CMK (cell line): ENCODE measurements at regions not wholly inside any gene's neighbourhood (a gene's known extent, or its start where the extent isn't known, plus 50 kb on each side); places are given as distances from the start of the nearest gene placed in this dataset.
"Not testable (repeated sequence)": the region's sequence is repeated elsewhere in the genome, so short reads cannot be mapped to it uniquely, and the experiment has no call there.

Source experiments
- DNase-seq: peaks from one replicate; pipeline ENCODE4 v3.0.0-alpha.2; 2010; ENCODE audit warnings: low read depth

GRCh38 chr7:12827920-12828319 is 140.5 kb downstream of the ARL4A start:
- no peak for DNase-seq

- no peak for DNase-seq
These were observed 143.6 kb downstream of the ARL4A start for GRCh38 chr7:12831024-12831423.

DNA sequence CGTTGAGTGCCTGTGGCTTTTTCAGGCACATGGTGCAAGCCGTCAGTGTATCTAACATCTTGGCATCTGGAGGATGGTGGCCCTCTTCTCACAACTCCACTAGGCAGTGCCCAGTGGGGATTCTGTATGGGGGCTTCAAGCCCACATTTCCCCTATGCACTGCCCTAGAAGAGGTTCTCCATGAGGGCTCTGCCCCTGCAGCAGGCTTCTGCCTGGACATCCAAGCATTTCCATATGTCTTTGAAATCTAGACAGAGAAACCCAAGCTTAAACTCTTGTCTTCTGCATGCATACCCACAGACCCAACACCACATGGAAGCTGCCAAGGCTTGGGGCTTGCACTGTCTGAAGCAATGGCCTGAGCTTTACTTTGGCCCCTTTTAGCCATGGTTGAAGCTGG is 146.4 kb downstream of the ARL4A start:
- DNase-seq, result no peak

DNA sequence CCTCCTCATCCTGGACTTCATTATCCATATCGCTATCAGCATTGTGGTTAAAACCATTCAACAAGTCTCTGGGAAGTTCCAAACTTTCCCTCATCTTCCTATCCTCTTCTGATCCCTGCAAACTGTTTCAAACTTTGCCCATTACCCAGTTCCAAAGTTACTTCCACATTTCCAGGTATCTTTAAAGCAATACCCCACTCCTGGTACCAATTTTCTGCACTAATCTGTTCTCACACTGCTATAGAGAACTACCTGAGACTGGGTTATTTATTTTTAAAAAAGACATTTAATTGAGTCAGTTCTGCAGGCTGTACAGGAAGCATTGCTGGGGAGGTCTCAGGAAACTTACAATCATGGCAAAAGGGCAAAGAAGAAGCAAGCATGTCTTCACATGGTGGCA is 147.3 kb downstream of the ARL4A start:
- no peak for DNase-seq

DNA sequence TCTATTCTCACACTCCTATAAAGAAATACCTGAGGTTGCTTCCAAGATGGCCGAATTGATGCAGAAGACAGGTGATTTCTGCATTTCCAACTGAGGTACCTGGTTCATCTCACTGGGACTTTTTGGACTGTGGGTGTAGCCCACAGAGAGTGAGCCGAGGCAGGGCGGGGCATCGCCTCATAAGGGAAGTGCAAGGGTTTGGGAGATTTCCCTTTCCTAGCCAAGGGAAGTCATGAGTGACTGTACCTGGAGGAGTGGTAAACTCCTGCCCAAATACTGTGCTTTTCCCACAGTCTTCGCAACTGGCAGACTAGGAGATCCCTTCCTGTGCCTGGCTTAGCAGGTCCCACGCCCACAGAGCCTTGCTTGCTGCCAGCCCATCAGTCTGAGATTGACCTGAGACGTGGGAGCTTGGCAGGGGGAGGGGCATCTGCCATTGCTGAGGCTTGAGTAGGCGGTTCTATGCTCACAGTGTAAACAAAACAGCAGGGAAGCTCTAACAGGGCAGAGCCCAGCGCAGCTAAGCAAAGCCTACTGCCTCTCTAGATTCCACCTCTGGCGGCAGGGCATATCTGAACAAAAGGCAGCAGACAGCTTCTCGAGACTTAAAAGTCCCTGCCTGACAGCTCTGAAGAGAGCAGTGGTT is 152.2 kb downstream of the ARL4A start:
- no peak for DNase-seq

DNA sequence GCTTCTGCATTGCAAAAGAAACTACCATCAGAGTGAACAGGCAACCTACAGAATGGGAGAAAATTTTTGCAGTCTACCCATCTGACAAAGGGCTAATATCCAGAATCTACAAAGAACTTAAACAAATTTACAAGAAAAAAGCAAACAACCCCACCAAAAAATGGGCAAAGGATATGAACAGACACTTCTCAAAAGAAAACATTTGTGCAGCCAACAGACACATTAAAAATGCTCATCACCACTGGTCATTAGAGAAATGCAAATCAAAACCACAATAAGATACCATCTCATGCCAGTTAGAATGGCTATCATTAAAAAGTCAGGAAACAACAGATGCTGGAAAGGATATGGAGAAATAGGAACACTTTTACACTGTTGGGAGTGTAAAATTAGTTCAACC is 157.3 kb downstream of the ARL4A start:
- not testable (repeated sequence) for DNase-seq

DNA sequence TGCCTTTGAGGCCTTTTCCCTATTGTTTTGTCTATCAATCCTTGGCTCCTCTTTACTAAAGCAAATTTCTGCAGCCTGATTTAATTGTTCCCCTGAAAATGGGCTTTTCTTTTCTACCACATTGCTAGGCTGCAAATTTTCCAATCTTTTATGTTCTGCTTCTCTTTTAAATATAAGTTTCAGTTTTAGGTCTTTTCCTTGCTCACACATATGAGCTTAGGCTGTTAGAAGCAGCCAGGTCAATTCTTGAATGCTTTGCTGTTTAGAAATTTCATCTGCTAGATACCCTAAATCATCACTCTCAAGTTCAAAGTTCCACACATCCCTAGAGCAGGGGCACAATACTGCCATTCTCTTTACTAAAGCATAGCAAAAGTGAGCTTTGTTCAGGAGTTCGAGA is 159.6 kb downstream of the ARL4A start:
- no peak for DNase-seq

GRCh38 chr7:12851142-12851541 is 163.7 kb downstream of the ARL4A start:
- DNase-seq, result no peak

DNA sequence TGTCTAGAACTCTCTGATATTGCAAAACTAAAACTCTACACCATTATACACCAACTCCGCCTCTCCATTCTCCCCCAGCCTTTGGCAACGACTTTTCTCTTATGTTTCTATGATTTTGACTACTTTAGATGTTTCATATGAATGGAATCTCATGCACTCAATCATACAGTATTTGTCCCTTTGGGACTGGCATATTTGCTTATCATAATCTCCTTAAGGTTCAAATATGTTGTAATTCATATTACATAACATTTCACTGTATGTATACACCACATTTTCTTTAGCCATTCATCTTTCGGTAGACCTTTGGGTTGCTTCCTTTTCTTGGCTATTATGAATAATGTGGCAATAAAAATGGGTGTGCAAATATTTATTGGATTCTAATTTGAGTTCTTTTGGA is 164.4 kb downstream of the ARL4A start:
- DNase-seq, result no peak

DNA sequence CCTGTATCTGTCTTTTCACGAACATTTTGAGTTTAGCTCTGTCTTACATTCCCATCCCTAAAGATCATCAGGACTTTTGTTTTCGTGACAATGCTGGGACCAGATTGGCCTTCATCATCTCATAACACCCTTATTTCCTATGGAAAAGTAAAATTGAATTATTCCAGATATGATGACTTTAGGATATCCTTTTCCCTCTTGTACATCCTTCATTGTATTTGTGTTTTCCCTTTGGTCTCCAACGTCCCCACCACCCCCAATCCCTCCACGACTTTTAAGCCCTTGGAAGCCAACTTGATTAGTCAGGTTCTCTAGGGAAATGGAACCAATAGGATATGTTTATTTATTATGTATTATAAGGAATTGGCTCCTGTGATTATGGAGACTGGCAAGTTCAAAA is 167.6 kb downstream of the ARL4A start:
- DNase-seq, result no peak

DNA sequence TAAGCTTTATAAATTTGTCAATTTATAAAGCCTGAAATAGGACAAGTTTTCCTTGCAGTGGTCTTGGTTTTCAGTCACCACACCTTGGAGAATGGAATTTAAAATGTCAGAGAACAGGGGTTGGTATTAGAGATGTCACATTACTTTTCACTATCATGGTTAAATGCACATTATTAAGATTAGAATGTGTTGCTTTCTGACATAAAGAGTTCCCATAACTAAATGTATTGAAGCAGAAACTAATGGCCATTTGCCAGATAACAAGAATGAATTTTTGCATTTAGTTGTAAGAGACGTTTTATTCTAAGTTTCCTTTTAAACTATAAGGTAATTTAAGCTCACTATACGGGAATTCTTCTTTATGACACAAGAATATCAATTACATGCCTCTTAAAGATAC is 172.3 kb downstream of the ARL4A start:
- DNase-seq, result no peak

DNA sequence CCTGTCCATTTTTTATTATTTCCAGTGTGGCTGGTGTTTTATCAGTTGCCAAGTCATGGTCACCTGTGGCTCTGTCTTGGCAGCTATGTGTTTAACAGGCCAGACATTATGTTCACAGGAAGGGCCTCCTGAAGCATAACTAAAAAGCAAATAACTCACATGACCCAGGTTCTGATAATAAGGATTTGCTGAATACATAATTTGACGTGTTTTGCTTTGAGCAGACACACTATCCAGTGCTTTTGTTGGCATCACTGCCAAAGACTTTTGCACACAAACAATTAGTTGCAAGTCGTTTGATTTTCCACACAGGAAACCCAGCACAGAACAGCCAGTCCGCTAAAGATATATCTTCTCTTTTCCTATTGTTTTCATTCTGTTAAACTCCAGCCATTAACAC is 173.6 kb downstream of the ARL4A start:
- DNase-seq, result no peak

GRCh38 chr7:12862146-12862545 is 174.7 kb downstream of the ARL4A start:
- DNase-seq, result no peak

GRCh38 chr7:12864470-12865046 is 177.1 kb downstream of the ARL4A start:
- DNase-seq, result no peak

DNA sequence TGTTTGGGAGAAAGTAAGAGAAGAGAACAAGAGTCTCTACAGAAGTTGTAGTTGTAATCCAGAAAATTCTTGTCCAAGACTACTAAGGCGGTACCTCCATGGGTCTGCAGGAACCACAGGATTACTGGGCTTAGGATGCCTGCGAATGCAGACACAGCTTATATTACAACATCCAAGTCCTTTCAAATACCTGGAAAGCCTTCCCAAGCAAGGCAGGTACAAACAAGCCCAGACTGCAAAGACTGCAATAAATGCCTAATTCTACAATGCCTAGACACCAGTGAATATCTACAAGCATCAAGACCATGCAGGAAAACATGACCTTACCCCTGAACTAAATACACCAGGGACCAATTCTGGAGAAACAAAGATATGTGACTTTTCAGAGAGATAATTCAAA is 178.2 kb downstream of the ARL4A start:
- no peak for DNase-seq

DNA sequence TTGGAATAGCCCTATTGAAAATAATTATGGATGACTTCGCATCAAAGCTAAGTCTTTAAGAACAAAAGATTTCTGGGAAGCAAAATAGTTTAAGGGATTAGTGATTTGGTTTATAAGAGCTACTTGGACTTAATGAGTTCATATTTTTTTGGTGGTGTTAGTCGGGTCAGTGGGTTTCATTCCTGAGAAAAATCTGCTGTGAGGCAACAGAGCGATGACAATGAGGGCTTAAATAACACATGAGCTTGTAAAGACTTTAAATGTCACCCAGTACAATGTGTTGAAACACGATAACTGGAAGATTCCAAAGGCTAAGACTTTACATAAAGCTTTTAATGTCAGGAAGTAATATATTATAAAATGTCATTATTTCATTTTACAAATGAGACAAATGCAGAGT is 178.8 kb downstream of the ARL4A start:
- DNase-seq, result no peak

DNA sequence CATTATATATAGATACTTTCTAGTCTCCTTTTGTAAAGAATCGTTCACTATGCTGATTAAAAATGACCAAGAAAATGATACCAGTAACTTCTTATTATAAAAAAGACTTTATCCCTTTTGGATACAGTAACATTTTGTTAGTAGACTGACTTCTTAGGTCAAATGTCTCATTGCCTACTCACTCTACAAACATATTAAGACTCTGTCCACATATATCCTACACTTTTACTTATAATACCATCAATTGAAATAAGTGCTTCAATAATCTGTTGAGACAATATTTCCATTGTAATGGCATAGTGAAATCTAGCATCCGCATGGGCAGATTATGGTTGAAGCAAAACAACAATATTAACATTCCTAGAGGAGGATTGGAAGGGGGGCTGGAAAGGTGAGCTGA is 180.6 kb downstream of the ARL4A start:
- no peak for DNase-seq

DNA sequence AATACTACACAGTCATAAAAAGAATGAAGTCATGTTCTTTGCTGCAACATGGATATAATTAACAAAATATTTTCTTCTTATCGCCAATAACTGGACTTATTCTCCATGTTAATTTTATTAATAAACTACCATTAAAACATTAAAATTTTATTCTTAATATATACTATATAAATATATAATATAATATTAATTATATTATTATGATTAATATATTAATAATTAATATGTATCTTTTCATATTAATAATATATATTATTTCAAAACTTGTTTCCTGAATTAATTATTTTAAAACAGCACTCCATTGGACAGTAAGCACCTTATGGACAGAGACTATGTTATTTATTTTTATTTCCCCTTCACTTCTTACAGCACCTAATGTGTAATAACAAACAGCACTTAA is 182.8 kb downstream of the ARL4A start:
- DNase-seq, result no peak

DNA sequence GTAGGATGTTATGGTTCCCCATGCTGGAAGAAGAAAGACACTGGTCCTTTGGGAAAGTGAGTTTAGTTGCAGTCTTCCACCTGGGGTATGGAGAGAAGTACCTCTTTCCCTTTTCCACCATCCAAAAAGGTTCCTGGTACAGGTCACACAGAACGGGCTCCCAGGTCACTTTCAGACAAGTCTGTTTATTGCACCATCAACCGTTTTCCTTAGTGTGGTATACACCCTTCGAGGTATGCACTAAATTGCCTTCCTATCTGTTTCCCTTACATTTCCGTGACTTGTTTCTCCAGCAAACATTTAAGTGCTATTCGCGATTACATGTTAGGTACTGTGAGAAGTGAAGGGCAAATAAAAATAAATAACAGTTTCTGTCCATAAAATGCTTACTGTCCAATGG is 185.1 kb downstream of the ARL4A start:
- no peak for DNase-seq

- DNase-seq, result no peak
These were observed 186.1 kb downstream of the ARL4A start for GRCh38 chr7:12873571-12873970.

DNA sequence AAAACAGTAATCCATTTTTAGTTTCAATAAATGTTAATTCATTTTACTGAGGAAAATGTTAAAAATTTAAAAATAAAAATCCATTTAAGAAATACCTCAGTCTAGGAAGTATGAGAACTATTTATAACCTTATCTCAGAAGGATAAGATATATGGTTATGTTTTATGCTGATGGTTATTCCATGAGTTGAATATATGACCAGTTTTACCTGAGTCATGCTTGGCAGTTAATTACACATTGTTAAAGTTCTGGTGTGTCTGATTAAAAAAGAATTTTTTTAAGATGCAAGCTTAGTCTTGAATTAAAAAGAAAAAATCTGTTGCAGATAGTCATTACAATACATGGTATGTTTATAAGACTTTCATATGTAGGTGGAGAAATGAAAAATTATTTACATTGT is 191.7 kb downstream of the ARL4A start:
- DNase-seq, result no peak

- DNase-seq, result no peak
These were observed 194.3 kb downstream of the ARL4A start for GRCh38 chr7:12881712-12882111.

- DNase-seq, result no peak
These were observed 195.3 kb downstream of the ARL4A start for GRCh38 chr7:12882710-12883109.

- DNase-seq, result no peak
These were observed 196.6 kb downstream of the ARL4A start for GRCh38 chr7:12884033-12884432.
